ENCODE measurements at regions not wholly inside any gene's neighbourhood (a gene's known extent, or its start where the extent isn't known, plus 50 kb on each side); places are given as distances from the start of the nearest gene placed in this dataset.

DNA sequence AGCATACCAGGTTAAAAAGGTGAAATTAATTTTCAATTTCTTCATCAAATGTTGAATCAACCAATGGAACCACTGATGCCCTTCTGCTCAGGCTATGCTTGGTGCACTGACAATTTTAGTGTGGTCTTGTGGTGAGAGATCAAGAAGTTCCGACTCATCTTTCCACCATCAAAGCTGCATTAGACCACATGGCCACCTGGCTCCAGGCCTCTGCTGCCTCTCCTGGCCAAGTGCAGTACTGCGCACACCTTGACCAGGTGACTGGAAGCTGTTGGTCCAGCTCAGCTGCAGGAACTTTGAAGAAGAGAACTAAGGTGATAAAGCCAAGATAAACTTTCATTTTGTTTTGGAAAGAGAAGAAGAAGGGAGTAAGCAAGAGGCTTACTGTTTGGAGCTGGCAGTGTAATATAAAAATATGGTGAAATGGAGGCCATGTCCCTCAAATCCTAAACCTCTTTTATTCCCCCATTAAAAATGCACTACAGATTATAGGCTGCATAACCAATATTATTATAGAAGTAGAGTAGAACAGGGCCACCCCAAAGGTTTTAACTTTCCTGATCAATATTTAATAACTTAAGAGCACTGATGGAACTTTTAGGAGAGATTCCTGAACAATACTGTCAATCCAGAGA, 315.5 kb upstream of the C9orf72 start:
- DNase-seq (ENCODE audit: low spot score): peak; percentile 33

DNA sequence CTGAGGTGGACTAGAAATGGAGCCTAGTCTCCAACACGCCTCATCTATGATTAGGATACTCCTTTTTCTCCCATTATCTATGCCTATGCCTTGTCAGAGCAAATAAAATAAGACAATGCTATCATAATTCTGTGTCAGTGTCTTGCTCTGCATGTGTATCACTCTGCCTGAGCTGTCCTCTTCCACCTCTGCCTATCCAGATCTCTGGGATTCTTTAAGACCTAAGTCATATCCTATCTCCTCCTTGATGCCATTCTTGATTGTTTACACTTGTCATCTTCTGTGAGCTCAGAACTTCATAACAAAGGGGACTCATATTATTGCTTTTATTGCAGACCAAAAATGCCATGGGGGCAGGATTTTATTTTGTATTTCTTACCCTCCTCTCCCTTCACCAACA, 351.2 kb upstream of the C9orf72 start:
- no peak for DNase-seq (ENCODE audit: low spot score)

DNA sequence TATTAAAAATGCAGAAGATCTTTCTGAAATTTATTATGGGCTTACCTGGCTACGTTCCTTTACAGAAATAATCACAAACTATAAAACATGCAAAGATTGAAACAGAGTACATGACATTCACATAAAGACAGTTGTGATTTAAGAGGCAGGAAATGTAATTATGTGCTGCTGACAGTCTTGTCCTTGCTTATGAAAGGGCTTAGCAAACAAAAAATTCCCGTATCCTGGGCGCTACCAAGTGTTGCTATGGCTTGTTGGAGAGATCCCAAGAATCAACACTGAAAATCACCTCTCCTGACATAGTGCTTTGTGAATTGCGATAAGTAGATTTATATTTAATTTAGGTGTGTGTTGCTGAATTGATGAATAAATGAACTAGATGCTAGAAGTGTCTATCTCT, 352.5 kb upstream of the C9orf72 start:
- no peak for DNase-seq (ENCODE audit: low spot score)

DNA sequence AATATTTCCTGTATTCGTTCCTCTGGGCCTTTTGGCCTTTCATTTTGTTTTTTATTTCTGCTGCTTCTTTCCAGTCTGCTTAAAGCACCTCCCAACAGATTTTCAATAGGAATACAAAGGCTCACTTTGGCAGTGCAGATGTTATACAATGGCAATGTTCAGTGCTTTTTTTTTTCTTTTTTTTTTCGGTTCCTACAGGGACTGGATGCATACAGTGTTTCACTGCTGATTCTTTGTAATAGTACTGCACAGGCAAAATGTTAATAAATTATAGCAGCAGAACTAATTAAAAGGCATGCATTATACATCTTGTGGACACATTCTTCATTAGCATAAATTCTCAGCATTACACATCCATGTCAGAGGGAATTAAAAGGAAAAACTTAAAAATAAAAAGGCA, 356.6 kb upstream of the C9orf72 start:
- DNase-seq (ENCODE audit: low spot score): no peak

DNA sequence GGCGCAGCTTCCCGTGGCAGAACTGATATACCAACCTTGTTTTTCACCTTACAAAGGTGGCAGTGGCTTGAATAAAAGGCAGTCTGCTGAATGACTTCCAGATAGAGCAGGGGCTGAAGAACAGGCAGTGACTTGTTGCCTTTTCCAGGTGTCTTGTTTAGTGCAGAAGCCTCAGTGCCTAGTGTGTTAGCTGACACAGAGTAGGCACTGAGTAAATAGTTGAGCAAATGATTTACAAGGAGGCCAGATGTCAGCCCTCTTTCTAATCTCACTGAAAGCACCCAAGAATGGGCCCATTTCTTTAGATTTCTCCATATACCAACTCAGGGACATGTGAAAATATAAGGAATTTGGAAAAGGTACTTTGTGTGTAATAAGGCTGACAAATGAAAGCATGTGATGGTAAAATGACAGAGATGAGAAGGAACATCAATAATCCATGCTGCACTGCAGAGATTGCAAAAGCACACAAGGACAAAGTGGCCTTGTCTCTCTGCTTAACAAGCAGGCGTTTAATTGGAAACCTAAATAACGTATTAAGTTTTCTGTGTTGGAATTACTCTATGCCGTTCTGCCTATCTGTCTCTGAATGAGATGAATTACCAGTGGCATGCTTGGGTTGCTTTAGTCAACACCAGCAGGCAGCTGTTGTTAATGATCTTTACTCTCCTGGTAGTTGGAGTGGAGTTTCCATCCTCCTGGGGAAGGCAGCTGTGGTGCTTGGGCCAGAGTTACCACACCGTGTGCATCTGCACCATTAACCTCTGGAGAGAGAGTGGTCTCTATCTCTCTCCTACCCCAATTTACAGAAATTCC, 360.1 kb upstream of the C9orf72 start:
- no peak for DNase-seq (ENCODE audit: low spot score)

DNA sequence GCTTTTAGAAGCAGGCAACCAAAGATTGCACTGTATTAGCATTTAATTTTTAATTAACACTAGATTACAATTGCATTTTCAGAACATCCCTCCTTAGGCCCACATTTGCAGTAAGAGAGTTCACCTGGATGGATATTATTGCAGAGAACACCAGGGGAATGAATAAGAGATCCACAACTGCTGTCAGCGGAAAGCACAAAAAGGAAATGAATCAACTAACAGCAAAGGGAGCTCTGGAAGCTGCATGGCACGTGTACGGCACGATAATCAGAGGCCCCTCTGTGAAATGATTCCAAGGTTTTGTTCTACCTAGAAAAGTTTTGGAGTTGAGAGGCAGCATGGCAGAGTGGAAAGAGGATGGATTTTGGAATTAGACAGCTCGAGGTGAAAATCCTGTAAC, 361.2 kb upstream of the C9orf72 start:
- no peak for DNase-seq (ENCODE audit: low spot score)

DNA sequence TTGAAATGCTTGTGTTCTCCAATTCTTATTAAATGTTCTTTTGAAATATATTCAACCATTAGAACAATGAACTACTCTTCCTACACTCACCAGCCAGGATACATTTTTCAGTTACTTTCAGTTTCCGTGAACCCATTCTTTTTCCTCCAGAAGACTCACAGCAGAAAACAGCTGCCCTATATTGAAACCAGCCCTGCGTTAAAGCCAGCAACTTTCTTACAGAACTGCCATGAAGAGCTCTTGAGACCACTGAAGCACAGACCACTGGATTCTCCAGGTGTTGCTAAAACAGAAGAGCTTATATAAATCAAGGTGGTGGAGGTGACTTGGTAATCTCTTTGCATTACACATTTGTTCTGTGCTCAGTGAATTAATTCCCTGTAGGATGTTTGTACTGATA, 365.9 kb upstream of the C9orf72 start:
- no peak for DNase-seq (ENCODE audit: low spot score)

DNA sequence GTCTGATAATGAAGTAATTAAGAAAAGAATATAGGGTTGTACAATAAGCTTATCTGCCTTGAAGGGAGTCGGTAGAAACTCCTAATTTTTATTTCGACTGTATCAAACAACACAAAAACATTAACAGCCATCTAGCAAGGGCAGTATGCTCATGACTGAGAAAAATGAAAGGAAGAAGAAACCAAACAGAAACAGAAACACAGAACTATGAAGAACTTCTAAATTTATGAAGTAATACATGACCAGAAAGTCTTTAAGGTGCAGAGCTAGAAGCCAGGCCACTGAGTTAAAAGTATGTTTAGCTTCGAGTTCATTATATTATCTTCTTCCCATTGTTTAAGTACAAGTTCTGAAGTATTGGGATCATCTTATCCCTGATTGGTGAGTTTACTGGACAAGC, 367.3 kb upstream of the C9orf72 start:
- DNase-seq (ENCODE audit: low spot score): no peak

DNA sequence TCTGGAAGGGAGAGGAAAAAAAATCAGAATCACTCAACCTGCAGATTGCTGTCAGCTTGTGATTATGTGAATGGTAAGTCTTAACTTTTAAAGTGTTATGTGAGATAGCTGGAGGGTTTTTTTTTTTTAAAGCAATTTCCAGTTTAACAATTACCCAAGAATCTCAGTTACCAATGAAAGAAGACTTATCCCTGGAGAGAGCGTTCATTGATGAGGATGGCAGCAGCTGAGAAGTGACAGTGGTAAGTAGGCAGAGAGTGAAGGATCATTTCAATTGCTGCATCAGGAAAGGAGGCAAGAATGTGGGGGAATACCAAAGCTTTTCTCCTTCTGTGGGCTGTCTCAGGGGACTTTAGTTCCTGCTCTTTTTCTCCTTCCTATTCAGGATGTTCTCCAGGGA, 370.2 kb upstream of the C9orf72 start:
- no peak for DNase-seq (ENCODE audit: low spot score)

DNA sequence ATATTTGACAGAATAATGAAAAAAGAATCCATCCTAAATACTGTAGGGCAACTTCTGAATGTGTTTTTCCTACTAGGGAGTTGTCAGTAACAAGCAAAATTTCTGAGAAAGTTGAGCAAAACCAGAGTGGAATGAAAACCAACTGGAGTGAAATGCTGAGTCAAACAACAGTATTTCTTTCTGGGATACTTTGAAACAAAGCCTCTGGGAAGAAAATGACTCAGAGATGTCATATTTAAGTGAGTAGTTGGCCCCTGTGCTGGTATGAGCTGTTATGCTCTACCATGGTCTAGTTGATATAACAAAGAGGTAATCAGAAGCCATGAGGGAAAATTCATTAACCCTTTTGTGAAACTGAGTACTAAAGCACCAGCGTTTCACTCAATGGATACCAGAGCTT, 372.1 kb upstream of the C9orf72 start:
- DNase-seq (ENCODE audit: low spot score): no peak

DNA sequence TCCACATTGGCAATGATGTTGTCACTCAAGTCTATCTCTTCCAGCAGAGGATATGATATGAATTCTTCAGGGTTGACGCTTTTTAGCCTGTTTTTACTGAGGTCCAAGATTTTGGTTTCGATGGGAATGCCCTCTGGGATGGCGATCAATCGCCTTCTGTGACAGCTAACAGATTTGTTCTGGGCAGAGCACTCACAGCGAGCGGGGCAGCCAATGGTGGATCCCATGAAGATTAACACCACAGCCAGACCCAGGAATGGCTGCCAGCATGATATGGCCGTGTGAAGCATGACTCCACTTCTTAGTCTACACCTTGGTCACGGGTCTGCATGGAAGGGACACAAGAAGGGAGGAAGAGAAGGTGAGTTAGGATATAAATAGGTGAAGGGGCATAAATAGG, 377.1 kb upstream of the C9orf72 start:
- DNase-seq (ENCODE audit: low spot score): no peak

DNA sequence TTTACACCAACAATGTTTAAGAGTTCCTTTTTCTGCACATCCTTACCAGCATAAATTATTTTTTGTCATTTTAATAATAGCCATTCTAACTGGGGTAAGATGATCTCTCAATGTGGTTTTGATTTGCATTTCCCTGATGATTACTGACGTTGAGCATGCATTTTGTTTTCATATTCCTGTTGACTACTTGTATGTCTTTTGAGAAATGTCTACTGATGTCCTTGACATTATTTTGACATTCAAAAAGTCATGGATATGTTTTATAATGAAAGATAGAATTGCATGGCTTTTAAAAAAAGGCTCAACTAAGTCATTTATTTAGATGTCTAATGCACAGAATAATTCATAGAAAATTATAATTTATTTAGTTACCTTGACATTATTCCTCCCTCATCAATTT, 381.6 kb upstream of the C9orf72 start:
- no peak for DNase-seq (ENCODE audit: low spot score)

DNA sequence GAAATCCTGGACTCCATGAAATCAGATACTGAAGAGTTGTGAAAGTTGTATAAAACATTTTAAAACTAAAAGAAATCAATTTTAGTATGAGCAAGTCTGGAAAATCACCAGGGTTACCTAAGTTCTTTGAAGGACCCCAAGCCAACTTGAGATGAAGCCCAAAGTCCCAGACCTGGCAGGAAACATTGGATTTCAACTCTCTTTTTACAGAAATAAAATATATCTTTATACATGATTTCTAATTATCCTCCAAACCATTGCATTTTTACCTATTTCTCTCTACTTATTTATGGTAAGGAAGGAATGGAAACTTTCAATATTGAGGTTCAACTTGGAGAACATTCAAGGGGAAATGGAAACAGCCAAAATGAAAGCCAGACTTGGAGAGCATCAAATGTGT, 390.6 kb upstream of the C9orf72 start:
- DNase-seq (ENCODE audit: low spot score): no peak

DNA sequence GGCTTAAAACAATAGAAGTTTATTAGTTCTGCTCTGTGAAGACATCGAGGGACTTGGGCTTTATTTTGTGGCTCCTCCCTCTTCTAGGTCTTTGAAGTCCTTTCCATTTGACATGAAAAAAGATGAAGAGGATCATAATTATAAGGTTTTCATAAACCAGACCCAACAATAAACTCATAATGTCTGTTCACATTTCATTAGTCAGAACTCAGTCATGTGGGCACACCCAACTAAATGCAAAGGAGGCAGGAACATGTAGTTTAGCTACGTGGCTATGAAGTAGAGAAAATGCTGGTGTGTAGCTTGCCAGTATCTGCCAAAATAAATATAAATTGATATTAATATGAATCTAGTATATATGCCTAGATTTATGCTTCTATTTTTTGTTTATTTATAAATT, 393.9 kb upstream of the C9orf72 start:
- DNase-seq (ENCODE audit: low spot score): no peak

DNA sequence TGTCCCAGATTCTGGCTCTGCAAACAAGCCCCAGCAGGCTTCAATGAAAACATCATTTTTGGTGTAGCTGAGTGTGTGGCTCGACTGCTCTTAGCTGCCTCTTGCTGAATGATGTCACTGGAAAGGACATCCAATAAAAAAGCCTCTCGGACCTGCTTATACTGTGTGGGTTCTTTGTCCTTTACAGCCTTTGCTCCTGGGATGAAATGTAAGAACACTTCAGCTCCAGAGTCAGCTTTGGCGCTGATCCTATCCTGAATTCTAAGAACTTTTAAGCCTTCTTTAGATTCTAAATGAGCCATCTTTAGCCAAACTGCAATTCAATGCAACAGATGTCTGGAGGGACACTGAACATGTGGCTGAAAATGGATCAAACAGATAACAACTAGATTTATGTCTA, 404.6 kb upstream of the C9orf72 start:
- no peak for DNase-seq (ENCODE audit: low spot score)

DNA sequence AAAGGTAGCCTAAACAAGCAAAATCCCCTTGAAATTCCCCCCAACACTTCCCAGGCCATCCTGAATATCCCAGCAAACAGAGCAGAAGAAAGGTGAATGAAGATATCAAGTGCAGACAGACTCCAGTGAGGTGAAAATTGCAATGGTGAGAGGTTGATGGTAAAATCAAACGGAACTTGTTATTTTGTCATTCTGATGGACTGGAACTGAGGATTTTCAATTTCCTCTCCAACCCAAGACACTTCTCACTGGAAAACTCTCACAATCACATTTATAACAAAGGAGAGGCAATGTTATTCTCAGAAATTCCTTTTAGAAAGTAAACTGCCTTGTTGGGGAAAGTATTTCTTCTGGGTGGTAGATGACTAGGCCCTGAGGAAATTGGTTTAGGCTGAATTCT, 412.4 kb upstream of the C9orf72 start:
- no peak for DNase-seq (ENCODE audit: low spot score)

DNA sequence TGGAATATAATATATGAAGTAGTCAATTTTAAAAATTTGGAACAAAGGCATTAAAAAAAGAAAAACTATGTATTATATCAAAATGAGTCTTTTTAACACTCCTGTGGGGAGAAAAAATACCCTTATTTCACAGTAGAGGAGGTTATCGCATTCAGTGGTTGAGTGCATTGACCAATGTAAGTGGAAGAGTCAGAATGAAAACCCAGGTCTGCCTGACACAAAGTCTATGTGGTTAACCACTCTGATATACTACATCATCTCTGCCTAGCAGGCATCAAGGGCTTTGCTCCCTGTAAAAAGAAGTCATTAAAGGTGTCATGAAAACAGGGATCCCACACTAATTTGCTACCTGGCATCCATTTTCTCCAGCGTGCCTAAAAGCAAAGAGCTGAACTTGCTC, 417.2 kb upstream of the C9orf72 start:
- DNase-seq (ENCODE audit: low spot score): no peak

DNA sequence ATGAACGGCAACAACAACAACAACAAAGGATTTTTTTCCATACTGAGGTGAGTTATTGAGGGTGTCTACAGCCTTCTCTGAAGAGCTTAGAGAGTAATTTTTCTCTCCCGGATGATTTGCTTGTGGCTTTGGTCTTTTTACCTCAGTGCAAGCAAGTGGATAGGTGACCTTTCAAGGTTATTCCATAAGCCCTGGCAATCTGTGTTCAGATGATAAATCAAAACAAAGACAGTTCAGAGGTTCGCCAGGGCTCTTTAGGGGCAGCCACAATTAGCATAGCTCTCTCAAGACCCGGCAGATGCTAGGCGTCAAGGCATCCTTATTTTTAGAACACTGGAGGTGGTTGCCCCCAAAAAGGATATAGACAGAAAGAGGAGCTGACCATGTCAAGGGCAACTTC, 417.9 kb upstream of the C9orf72 start:
- no peak for DNase-seq (ENCODE audit: low spot score)

DNA sequence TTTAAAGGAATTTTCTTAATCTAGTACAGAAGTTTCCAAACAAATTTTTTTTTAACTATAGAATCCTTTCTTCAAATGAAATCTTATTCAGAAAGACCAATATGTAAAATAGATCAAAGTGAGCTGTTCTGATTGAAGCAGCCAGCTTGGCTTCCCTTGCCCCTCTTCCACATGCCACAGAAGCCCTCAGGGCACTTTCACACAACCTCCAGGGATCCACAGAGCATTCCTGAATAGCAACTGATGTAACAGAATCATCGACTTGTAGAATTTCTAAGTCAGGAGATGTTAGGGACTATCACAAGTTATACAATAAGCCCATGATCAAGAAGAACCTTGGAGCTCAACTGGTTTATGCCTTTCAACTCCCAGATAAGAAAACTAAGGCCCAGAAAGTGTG, 427.8 kb upstream of the C9orf72 start:
- no peak for DNase-seq (ENCODE audit: low spot score)

DNA sequence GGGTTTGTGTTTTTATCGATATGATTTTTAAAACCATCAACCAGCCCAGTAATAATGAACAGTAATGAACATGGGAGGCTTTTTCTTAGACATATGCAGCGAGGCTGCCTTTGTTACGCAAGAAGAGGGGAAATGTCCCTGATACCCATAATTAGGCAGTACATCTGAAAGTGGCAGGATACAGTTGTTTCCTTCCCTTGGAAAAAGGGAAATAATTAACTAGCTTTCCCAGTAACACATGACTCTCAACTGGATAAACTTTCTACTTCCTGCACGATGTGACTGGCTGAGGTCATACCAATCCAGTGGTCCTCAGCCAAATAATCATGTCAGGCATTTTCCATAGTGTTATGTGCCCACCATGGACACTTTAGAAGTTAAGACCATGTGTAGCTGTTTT, 431.6 kb upstream of the C9orf72 start:
- DNase-seq (ENCODE audit: low spot score): no peak

DNA sequence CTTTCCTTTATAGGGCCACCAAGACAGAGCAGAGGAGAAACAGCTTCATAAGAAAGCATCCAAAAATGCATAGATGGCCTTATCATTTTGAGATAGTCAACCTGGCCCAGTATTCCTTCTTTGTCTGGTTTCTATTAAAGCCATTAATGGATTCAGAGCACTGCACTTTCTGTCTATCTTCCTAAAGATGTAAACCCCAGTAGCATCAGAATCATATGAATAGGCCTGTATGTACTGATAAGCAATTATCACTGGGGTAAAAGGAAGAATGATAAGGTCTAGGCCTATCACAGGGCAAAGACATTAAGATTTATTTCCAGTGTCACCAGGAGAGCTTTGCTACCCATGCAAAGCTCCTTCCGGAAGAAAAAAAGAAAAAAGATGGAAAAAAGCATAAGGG, 432.5 kb upstream of the C9orf72 start:
- no peak for DNase-seq (ENCODE audit: low spot score)

DNA sequence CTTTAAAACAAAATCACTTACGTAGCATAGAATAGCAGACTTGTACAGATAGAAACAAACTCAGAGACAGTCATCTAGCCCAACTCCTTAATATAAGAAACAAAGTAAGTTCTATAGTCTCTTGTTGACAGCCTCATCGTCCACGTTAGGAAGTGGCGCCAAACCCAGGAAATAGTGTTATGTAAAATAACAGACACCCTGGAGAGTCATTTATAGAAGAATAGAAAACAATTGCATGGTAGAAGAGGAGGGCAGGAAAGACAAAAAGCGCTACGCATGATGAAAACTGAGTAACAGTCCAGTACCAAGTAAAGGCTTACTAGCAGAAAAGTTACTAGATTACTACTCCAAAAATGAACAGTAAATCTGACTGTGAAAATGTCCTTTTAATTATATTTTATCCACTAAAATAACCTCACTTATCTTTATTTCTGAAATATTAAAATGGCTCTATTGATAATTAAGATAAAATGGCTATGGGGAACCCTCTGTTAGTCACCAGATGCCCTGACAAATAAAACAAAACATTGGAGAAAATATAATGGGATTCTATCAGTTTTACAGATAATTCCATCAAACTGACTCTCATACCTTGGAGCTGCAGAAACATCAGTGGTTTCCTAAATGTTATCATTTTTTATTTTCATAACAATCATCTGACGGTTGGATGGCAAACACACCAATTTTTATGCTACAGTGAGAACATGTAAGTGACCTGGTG, 434.0 kb upstream of the C9orf72 start:
- no peak for DNase-seq (ENCODE audit: low spot score)

DNA sequence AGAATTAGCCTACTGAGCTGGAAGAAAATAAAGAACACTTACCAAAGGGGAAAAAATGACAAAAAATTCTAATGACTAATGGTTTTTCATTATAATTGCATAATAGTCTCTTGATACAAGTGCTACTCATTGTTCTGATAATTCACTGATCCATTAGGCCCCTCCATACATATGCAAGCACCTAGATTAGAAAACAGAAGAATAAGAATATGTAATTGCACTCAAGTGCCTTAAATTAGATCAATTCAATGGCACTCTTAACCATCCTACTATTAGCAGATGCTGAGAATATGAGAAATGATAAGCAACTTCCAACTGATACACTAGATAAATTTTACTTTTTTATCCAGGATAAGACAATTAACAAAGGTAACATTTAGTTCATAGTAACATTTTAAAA, 440.9 kb upstream of the C9orf72 start:
- no peak for DNase-seq (ENCODE audit: low spot score)

Measured in LoVo (cell line).